ENCODE measurements at regions not wholly inside any gene's neighbourhood (a gene's known extent, or its start where the extent isn't known, plus 50 kb on each side); places are given as distances from the start of the nearest gene placed in this dataset.

DNA sequence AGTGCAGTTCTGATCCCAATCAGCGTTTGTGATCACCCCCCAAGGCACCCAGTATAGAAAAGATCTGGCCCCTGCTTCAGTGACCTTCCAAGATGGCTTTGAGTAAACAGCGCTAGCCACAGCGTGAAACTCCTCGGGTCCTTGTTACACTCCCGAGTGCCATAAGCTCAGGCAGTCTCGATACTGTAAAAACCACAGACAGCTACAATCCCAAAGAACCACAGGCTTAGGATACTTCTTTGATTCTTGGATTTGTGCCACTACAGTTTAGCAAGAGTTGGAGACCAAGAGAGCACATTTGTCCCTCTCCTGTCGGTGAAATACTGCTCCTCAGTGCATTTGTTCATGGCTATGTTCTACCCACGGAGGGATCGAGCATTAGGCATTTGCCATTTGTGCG lies 352.5 kb upstream of the ZNF521 start:
- TF ChIP-seq, protein P1, sequence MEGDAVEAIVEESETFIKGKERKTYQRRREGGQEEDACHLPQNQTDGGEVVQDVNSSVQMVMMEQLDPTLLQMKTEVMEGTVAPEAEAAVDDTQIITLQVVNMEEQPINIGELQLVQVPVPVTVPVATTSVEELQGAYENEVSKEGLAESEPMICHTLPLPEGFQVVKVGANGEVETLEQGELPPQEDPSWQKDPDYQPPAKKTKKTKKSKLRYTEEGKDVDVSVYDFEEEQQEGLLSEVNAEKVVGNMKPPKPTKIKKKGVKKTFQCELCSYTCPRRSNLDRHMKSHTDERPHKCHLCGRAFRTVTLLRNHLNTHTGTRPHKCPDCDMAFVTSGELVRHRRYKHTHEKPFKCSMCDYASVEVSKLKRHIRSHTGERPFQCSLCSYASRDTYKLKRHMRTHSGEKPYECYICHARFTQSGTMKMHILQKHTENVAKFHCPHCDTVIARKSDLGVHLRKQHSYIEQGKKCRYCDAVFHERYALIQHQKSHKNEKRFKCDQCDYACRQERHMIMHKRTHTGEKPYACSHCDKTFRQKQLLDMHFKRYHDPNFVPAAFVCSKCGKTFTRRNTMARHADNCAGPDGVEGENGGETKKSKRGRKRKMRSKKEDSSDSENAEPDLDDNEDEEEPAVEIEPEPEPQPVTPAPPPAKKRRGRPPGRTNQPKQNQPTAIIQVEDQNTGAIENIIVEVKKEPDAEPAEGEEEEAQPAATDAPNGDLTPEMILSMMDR (IDR thresholded peaks at IDR 0.05; ENCODE audit: borderline replicate concordance, extremely low read depth, low read length, poor library complexity, severe bottlenecking), result no peak
- TF ChIP-seq EZH2 (IDR thresholded peaks at IDR 0.05; ENCODE audit: borderline replicate concordance, low read depth, low read length, severe bottlenecking), result no peak
